Endothelial cell of umbilical vein (primary cell): ENCODE measurements at regions not wholly inside any gene's neighbourhood (a gene's known extent, or its start where the extent isn't known, plus 50 kb on each side); places are given as distances from the start of the nearest gene placed in this dataset.

Source experiments
- BruUV-seq: library from RNA; stranded (reverse); fragments of 400-500 nt; replicated peaks from 2 replicates; lab custom pipeline; 2021; lab: Mats Ljungman, UMichigan
- CTCF ChIA-PET: fragments of 300-600, 350-600 bp; sonication (Branson Sonifier 250); formaldehyde crosslinking; loops from one replicate; lab custom pipeline; 2021; ENCODE audit warnings: antibody characterized with exemption, inconsistent platforms; lab: Charles Lee
- POLR2A ChIA-PET: fragments of 300-600, 350-600 bp; sonication (Branson Sonifier 250); formaldehyde crosslinking; loops from one replicate; lab custom pipeline; 2021; ENCODE audit warnings: antibody characterized with exemption, inconsistent platforms; lab: Charles Lee
- DNase-seq: peaks from one replicate; pipeline ENCODE4 v3.0.0-alpha.2; 2011; ENCODE audit warnings: low read depth, low spot score
- FAIRE-seq: peaks from 2 replicates; lab custom pipeline; 2011; peaks lifted over from hg19 to GRCh38; lab: Jason Lieb, UNC
- H2AFZ ChIP-seq: 2 replicates; pipeline ENCODE4 v1.6.0; 2012; ENCODE audit warnings: low read depth, low read length, control low read depth, inconsistent platforms
- H3K27ac ChIP-seq: 2 replicates; pipeline ENCODE4 v1.5.1; 2011; ENCODE audit warnings: low read depth, mild to moderate bottlenecking, control low read depth, low read length, moderate library complexity; ENCODE audit not compliant: insufficient read depth
- H3K27me3 ChIP-seq, 2 experiments: 2 replicates each; pipeline versions ENCODE4 v1.6.0 to v1.6.1; 2011; ENCODE audit warnings: low read length in 2 of 2, mixed read lengths in 1 of 2; ENCODE audit not compliant: control insufficient read depth in 2 of 2, insufficient read depth in 2 of 2
- H3K36me3 ChIP-seq, 2 experiments: 2 replicates in 1 of 2; 3 replicates in 1 of 2; pipeline ENCODE4 v1.5.1; 2011; ENCODE audit warnings: low read length in 2 of 2, mild to moderate bottlenecking in 1 of 2, moderate library complexity in 1 of 2; ENCODE audit not compliant: control insufficient read depth in 2 of 2, insufficient read depth in 2 of 2; ENCODE audit errors: extremely low read depth in 1 of 2
- H3K4me1 ChIP-seq: 3 replicates; pipeline ENCODE4 v1.5.1; 2011; ENCODE audit warnings: mild to moderate bottlenecking, low read length; ENCODE audit not compliant: control insufficient read depth, insufficient read depth; ENCODE audit errors: extremely low read depth
- H3K4me2 ChIP-seq: 2 replicates; pipeline ENCODE4 v1.6.1; 2011; ENCODE audit warnings: low read length, control low read depth, mixed read lengths; ENCODE audit not compliant: insufficient read depth
- H3K4me3 ChIP-seq, 3 experiments: fragments of 200-600 bp in 1 of 3; sonication (generic), shearing (Covaris generic) in 1 of 3; replicated peaks in 1 of 3; 2 replicates each; pipeline ENCODE4 v1.5.1; 2011 to 2016; ENCODE audit warnings: control low read depth in 3 of 3, low read length in 3 of 3, mild to moderate bottlenecking in 2 of 3, inconsistent platforms in 1 of 3, low read depth in 1 of 3, moderate library complexity in 1 of 3; ENCODE audit not compliant: insufficient read depth in 1 of 3
- H3K79me2 ChIP-seq: 2 replicates; pipeline ENCODE4 v1.6.0; 2012; ENCODE audit warnings: low read length, inconsistent platforms; ENCODE audit not compliant: control insufficient read depth, insufficient read depth
- H3K9ac ChIP-seq: replicated peaks from 2 replicates; pipeline ENCODE3; 2011; ENCODE audit warnings: low read length, control low read depth; ENCODE audit not compliant: insufficient read depth; ENCODE audit errors: extremely low read depth
- H3K9me1 ChIP-seq: replicated peaks from 3 replicates; pipeline ENCODE4 v1.6.0; 2011; ENCODE audit warnings: mild to moderate bottlenecking, low read length; ENCODE audit not compliant: control insufficient read depth, insufficient read depth; ENCODE audit errors: extremely low read depth
- H3K9me3 ChIP-seq: replicated peaks from 2 replicates; pipeline ENCODE4 v1.5.1; 2012; ENCODE audit warnings: low read length, inconsistent platforms; ENCODE audit not compliant: control insufficient read depth, insufficient read depth
- H4K20me1 ChIP-seq: replicated peaks from 2 replicates; pipeline ENCODE3; 2011; ENCODE audit warnings: mild to moderate bottlenecking, low read length; ENCODE audit not compliant: control insufficient read depth, insufficient read depth; ENCODE audit errors: extremely low read depth
- CTCF ChIP-seq, 2 donors: IDR thresholded peaks; 1 replicate in 1 of 2; 2 replicates in 1 of 2; pipeline ENCODE4 v1.5.1; 2011; ENCODE audit warnings: low read length in 2 of 2, mild to moderate bottlenecking in 2 of 2, moderate library complexity in 2 of 2, control low read depth in 1 of 2, inconsistent platforms in 1 of 2, low read depth in 1 of 2; ENCODE audit not compliant: insufficient read depth in 1 of 2; ENCODE audit errors: extremely low read depth in 1 of 2
- EZH2 ChIP-seq: IDR thresholded peaks from 2 replicates; pipeline ENCODE4 v1.6.1; 2012; ENCODE audit warnings: borderline replicate concordance, low read depth, mild to moderate bottlenecking, moderate library complexity, low read length, inconsistent platforms; ENCODE audit not compliant: severe bottlenecking
- FOS ChIP-seq: IDR thresholded peaks from 2 replicates; pipeline ENCODE4 v1.6.1; 2011; ENCODE audit warnings: mild to moderate bottlenecking, low read length, moderate library complexity, borderline replicate concordance; ENCODE audit not compliant: insufficient read depth
- GATA2 ChIP-seq: IDR thresholded peaks from 2 replicates; pipeline ENCODE4 v1.7.0; 2011; ENCODE audit warnings: low read depth, mild to moderate bottlenecking, moderate library complexity, mixed read lengths, low read length; ENCODE audit not compliant: insufficient read length, insufficient read depth
- JUN ChIP-seq: IDR thresholded peaks from 2 replicates; pipeline ENCODE4 v1.6.1; 2011; ENCODE audit warnings: borderline replicate concordance, low read depth; ENCODE audit not compliant: insufficient read length, insufficient read depth
- MAX ChIP-seq: IDR thresholded peaks from 2 replicates; pipeline ENCODE4 v1.6.1; 2011; ENCODE audit not compliant: insufficient read depth, insufficient read length
- MYC ChIP-seq: IDR thresholded peaks from one replicate; pipeline ENCODE4 v1.6.1; 2011; ENCODE audit warnings: mild to moderate bottlenecking, low read depth, low read length
- POLR2A ChIP-seq: IDR thresholded peaks from 2 replicates; pipeline ENCODE4 v1.6.1; 2012; ENCODE audit warnings: low read depth, mild to moderate bottlenecking, control low read depth, low read length
- POLR2AphosphoS5 ChIP-seq: IDR thresholded peaks from 2 replicates; pipeline ENCODE4 v1.6.1; 2012; ENCODE audit warnings: low read depth, mild to moderate bottlenecking, control low read depth, low read length, moderate library complexity; ENCODE audit not compliant: insufficient read depth
- dilution Hi-C: fragments of 300-500 bp; cut with MboI; formaldehyde crosslinking; loops from one replicate; pipeline ENCODE4 v1.15.0; 2019; ENCODE audit warnings: low sequenced_read_pairs; ENCODE audit not compliant: extremely low pct_ligation_motif_present
- intact Hi-C: fragments of 100-400 bp; cut with micrococcal nuclease; formaldehyde crosslinking; loops from one replicate; pipeline ENCODE4 v1.10.0; 2022

DNA sequence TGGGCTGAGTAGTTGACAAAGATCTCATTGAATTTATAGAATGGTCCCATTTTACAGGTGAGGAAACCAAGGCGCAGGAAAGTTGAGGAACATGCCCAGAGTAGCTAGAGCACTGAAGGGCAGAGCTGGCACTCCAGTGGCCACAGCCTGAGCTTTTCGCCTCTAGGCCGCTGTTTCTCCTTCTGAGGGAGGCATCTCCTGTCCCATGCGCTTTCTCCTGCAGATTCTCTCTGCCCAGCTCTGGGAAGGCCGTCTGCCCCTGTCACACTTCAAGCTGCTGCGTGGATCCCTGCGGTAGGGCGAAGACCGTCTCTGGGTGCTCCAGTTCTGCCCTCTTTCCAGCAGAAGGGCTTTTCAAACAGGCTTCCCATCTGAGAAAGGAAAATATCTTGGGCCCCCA lies 159.9 kb downstream of the ACTL8 start:
- Histone ChIP-seq H3K9ac (no peak overlapping the region), H3K79me2 (no peaks in the 10 kb centered on the region), H2AFZ (no peak overlapping the region), H3K9me1 (no peaks in the 10 kb centered on the region), H3K36me3 (no peaks in the 10 kb centered on the region), H3K27ac (no peak overlapping the region), H3K27me3 (no peaks in the 10 kb centered on the region), H3K4me2 (no peak overlapping the region), H3K9me3 (peaks cover 2% of the 10 kb centered on the region), H3K4me3 (no peak overlapping the region), H4K20me1 (no peaks in the 10 kb centered on the region), H3K4me1 (no peaks in the 10 kb centered on the region)
- ChIA-PET POLR2A (no interaction called here), CTCF (no interaction called here)
- TF ChIP-seq GATA2 (no peak), MAX (no peak), EZH2 (no peak), POLR2A (no peak), CTCF (IDR thresholded peaks at IDR 0.05; ENCODE audit: extremely low read depth in 1 of 2, insufficient read depth in 1 of 2, low read depth in 1 of 2, low read length in 2 of 2) (no peak), MYC (no peak), JUN (no peak), POLR2AphosphoS5 (no peak), FOS (no peak)
- no TSS peak for BruUV-seq
- FAIRE-seq (no peak), DNase-seq (no peak)
- dilution Hi-C loops (no loop called here), intact Hi-C loops (no loop called here)
